Loucy (cell line): ENCODE measurements at regions not wholly inside any gene's neighbourhood (a gene's known extent, or its start where the extent isn't known, plus 50 kb on each side); places are given as distances from the start of the nearest gene placed in this dataset.

Experiments
- EZH2phosphoT487 ChIP-seq: fragments of 200-600 bp; IDR thresholded peaks from 2 replicates; pipeline ENCODE4 v1.6.1; 2018; ENCODE audit warnings: antibody characterized with exemption, mild to moderate bottlenecking, moderate library complexity, borderline replicate concordance
- TF ChIP-seq, protein P1 (sequence below): fragments of 200-600 bp; sonication (generic); conservative IDR thresholded peaks from 2 replicates; pipeline ENCODE4 v1.5.1; 2014; ENCODE audit warnings: mild to moderate bottlenecking, antibody characterized with exemption, low read length

DNA sequence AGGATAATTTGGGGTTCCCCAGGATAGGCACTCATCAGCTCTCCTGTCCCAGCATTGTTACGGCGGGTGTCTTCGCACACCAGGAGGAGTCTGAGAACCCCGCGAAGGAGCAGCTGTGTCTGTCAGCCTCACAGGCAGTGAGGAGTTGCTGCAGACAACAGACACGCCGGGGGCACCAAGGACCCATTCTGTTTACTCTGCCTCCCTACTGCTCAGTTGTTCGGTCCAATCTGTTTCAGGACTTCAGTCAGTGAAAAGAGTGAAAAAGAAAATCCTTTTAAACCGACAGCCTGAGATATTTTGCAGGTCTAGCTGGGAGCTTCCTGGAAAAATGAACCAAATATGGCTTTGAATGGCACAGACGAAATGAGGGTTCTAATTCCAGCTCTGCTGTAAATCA is 288.4 kb downstream of the OMA1 start:
- TF ChIP-seq, protein P1, sequence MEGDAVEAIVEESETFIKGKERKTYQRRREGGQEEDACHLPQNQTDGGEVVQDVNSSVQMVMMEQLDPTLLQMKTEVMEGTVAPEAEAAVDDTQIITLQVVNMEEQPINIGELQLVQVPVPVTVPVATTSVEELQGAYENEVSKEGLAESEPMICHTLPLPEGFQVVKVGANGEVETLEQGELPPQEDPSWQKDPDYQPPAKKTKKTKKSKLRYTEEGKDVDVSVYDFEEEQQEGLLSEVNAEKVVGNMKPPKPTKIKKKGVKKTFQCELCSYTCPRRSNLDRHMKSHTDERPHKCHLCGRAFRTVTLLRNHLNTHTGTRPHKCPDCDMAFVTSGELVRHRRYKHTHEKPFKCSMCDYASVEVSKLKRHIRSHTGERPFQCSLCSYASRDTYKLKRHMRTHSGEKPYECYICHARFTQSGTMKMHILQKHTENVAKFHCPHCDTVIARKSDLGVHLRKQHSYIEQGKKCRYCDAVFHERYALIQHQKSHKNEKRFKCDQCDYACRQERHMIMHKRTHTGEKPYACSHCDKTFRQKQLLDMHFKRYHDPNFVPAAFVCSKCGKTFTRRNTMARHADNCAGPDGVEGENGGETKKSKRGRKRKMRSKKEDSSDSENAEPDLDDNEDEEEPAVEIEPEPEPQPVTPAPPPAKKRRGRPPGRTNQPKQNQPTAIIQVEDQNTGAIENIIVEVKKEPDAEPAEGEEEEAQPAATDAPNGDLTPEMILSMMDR = no peak
- no peak for TF ChIP-seq EZH2phosphoT487
